ENCODE measurements at regions not wholly inside any gene's neighbourhood (a gene's known extent, or its start where the extent isn't known, plus 50 kb on each side); places are given as distances from the start of the nearest gene placed in this dataset.

DNA sequence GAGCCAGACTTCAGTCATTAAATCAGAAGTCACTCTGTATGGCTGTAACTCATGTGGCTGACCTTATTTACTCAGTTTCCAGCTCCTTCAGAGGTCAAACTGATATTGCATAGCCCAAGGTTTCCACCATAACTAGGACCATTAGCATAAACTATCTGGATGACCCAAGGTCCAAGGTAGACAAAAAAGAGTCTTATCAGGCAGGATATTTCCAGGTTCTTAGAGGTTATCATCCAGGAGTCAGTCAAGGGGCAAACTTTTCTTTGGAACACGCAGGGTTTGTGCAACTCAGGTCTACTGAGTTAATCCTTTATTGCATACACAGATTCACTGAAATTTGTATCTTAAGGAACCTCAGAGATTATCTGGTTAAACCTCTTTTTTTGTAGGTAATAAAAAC is 66.5 kb downstream of the AVPR1A start:
- no peaks in the 10 kb centered on the region for H3K4me1 ChIP-seq (ENCODE audit: control insufficient read depth, extremely low read depth, insufficient read depth, low read length)

GRCh38 chr12:63083046-63083445 is 68.0 kb downstream of the AVPR1A start:
- CTCF ChIA-PET = no interaction called here
- H3K27me3 ChIP-seq (ENCODE audit: control insufficient read depth in 2 of 2, insufficient read depth in 2 of 2, low read length in 2 of 2) = peaks cover 4 to 5% of the 10 kb centered on the region in 2 experiments
- no peak overlapping the region for H3K9ac ChIP-seq (replicated peaks; ENCODE audit: extremely low read depth, insufficient read depth, low read length)
- FAIRE-seq (no peak), DNase-seq (ENCODE audit: low read depth, low spot score) (no peak)
- H2AFZ ChIP-seq (ENCODE audit: low read depth, low read length) = no peak overlapping the region
- no peak for TF ChIP-seq JUN (IDR thresholded peaks at IDR 0.05; ENCODE audit: borderline replicate concordance, insufficient read depth, insufficient read length, low read depth)
- no peak for TF ChIP-seq GATA2 (IDR thresholded peaks at IDR 0.05; ENCODE audit: insufficient read depth, insufficient read length, low read depth, low read length)
- TF ChIP-seq, protein P1, sequence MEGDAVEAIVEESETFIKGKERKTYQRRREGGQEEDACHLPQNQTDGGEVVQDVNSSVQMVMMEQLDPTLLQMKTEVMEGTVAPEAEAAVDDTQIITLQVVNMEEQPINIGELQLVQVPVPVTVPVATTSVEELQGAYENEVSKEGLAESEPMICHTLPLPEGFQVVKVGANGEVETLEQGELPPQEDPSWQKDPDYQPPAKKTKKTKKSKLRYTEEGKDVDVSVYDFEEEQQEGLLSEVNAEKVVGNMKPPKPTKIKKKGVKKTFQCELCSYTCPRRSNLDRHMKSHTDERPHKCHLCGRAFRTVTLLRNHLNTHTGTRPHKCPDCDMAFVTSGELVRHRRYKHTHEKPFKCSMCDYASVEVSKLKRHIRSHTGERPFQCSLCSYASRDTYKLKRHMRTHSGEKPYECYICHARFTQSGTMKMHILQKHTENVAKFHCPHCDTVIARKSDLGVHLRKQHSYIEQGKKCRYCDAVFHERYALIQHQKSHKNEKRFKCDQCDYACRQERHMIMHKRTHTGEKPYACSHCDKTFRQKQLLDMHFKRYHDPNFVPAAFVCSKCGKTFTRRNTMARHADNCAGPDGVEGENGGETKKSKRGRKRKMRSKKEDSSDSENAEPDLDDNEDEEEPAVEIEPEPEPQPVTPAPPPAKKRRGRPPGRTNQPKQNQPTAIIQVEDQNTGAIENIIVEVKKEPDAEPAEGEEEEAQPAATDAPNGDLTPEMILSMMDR (IDR thresholded peaks at IDR 0.05; ENCODE audit: extremely low read depth in 1 of 2, insufficient read depth in 1 of 2, low read depth in 1 of 2, low read length in 2 of 2) = no peak
- TF ChIP-seq EZH2 (IDR thresholded peaks at IDR 0.05; ENCODE audit: borderline replicate concordance, low read depth, low read length, severe bottlenecking) = no peak
- no peak for TF ChIP-seq POLR2A (IDR thresholded peaks at IDR 0.05; ENCODE audit: low read depth, low read length)
- TF ChIP-seq FOS (IDR thresholded peaks at IDR 0.05; ENCODE audit: borderline replicate concordance, insufficient read depth, low read length) = no peak
- no peak for TF ChIP-seq MYC (IDR thresholded peaks at IDR 0.05; ENCODE audit: low read depth, low read length)
- no peak for TF ChIP-seq POLR2AphosphoS5 (IDR thresholded peaks at IDR 0.05; ENCODE audit: insufficient read depth, low read depth, low read length)
- no peak for TF ChIP-seq MAX (IDR thresholded peaks at IDR 0.05; ENCODE audit: insufficient read depth, insufficient read length)
- intact Hi-C loops (cut with micrococcal nuclease) (no loop called here), dilution Hi-C loops (cut with MboI; ENCODE audit: extremely low pct_ligation_motif_present, low sequenced_read_pairs) (no loop called here)
- H4K20me1 ChIP-seq (replicated peaks; ENCODE audit: control insufficient read depth, extremely low read depth, insufficient read depth, low read length) = no peaks in the 10 kb centered on the region
- no peaks in the 10 kb centered on the region for H3K9me1 ChIP-seq (replicated peaks; ENCODE audit: control insufficient read depth, extremely low read depth, insufficient read depth, low read length)
- H3K4me2 ChIP-seq (ENCODE audit: insufficient read depth, low read length) = no peak overlapping the region
- H3K9me3 ChIP-seq (replicated peaks; ENCODE audit: control insufficient read depth, insufficient read depth, low read length) = no peaks in the 10 kb centered on the region
- no peaks in the 10 kb centered on the region for H3K79me2 ChIP-seq (ENCODE audit: control insufficient read depth, insufficient read depth, low read length)
- H3K4me1 ChIP-seq (ENCODE audit: control insufficient read depth, extremely low read depth, insufficient read depth, low read length) = no peaks in the 10 kb centered on the region
- H3K27ac ChIP-seq (ENCODE audit: insufficient read depth, low read depth, low read length) = no peak overlapping the region
- no TSS peak for BruUV-seq (replicated peaks)
- no peak overlapping the region for H3K4me3 ChIP-seq (replicated peaks in 1 of 3; ENCODE audit: insufficient read depth in 1 of 3, low read depth in 1 of 3, low read length in 3 of 3)
- POLR2A ChIA-PET = no interaction called here
- no peaks in the 10 kb centered on the region for H3K36me3 ChIP-seq (ENCODE audit: control insufficient read depth in 2 of 2, extremely low read depth in 1 of 2, insufficient read depth in 2 of 2, low read length in 2 of 2)

More for the DNA sequence above, 66.5 kb downstream of the AVPR1A start:
- Histone ChIP-seq H3K4me3 (replicated peaks in 1 of 3; ENCODE audit: insufficient read depth in 1 of 3, low read depth in 1 of 3, low read length in 3 of 3) (no peak overlapping the region), H3K9ac (replicated peaks; ENCODE audit: extremely low read depth, insufficient read depth, low read length) (no peak overlapping the region), H3K36me3 (ENCODE audit: control insufficient read depth in 2 of 2, extremely low read depth in 1 of 2, insufficient read depth in 2 of 2, low read length in 2 of 2) (no peaks in the 10 kb centered on the region), H3K27ac (ENCODE audit: insufficient read depth, low read depth, low read length) (no peak overlapping the region), H3K4me2 (ENCODE audit: insufficient read depth, low read length) (no peak overlapping the region), H4K20me1 (replicated peaks; ENCODE audit: control insufficient read depth, extremely low read depth, insufficient read depth, low read length) (no peaks in the 10 kb centered on the region), H3K79me2 (ENCODE audit: control insufficient read depth, insufficient read depth, low read length) (no peaks in the 10 kb centered on the region), H3K27me3 (ENCODE audit: control insufficient read depth in 2 of 2, insufficient read depth in 2 of 2, low read length in 2 of 2) (peaks cover 4 to 5% of the 10 kb centered on the region in 2 experiments), H2AFZ (ENCODE audit: low read depth, low read length) (no peak overlapping the region), H3K9me3 (replicated peaks; ENCODE audit: control insufficient read depth, insufficient read depth, low read length) (no peaks in the 10 kb centered on the region), H3K9me1 (replicated peaks; ENCODE audit: control insufficient read depth, extremely low read depth, insufficient read depth, low read length) (no peaks in the 10 kb centered on the region)
- ChIA-PET CTCF (interaction anchor here (1.4 kb wide), 2 partner anchors 8 to 67 kb away, joined by 3 to 5 read pairs; no protein-coding TSS in a partner anchor), POLR2A (no interaction called here)
- no peak for DNase-seq (ENCODE audit: low read depth, low spot score)
- BruUV-seq (replicated peaks) = no TSS peak
- dilution Hi-C loops (cut with MboI; ENCODE audit: extremely low pct_ligation_motif_present, low sequenced_read_pairs) = no loop called here
- FAIRE-seq = no peak
- TF ChIP-seq MYC (IDR thresholded peaks at IDR 0.05; ENCODE audit: low read depth, low read length) (no peak), POLR2AphosphoS5 (IDR thresholded peaks at IDR 0.05; ENCODE audit: insufficient read depth, low read depth, low read length) (no peak), EZH2 (IDR thresholded peaks at IDR 0.05; ENCODE audit: borderline replicate concordance, low read depth, low read length, severe bottlenecking) (no peak), JUN (IDR thresholded peaks at IDR 0.05; ENCODE audit: borderline replicate concordance, insufficient read depth, insufficient read length, low read depth) (no peak), GATA2 (IDR thresholded peaks at IDR 0.05; ENCODE audit: insufficient read depth, insufficient read length, low read depth, low read length) (no peak), FOS (IDR thresholded peaks at IDR 0.05; ENCODE audit: borderline replicate concordance, insufficient read depth, low read length) (no peak)
- TF ChIP-seq, protein P1 (IDR thresholded peaks at IDR 0.05; ENCODE audit: extremely low read depth in 1 of 2, insufficient read depth in 1 of 2, low read depth in 1 of 2, low read length in 2 of 2) = no peak
- intact Hi-C loops (cut with micrococcal nuclease) = no loop called here

Measured in endothelial cell of umbilical vein (primary cell).